Omental fat pad (tissue), 1 donor: ENCODE measurements at regions not wholly inside any gene's neighbourhood (a gene's known extent, or its start where the extent isn't known, plus 50 kb on each side); places are given as distances from the start of the nearest gene placed in this dataset. TPM values are rescaled to one million over a fixed set of nuclear protein-coding genes. Genes with fewer than 3 reads are reported as not detected.

Source experiments
- small RNA-seq: library from RNA; depleted of rRNA; stranded (forward); fragments of <200 nt; gene quantifications from one replicate; pipeline ENCODE3, GENCODE V24; 2016

Small RNAs in the stretch of these regions (small RNA-seq; reads per million reads assigned to genes)
- gene MCRIP2P2 (not detected), gene RF00019 (not detected), gene RNU7-183P (not detected)
